HL-60/S4 treated with retinoic acid at 250 ng/mL for 4 days and 3 days (cell line): ENCODE measurements at regions not wholly inside any gene's neighbourhood (a gene's known extent, or its start where the extent isn't known, plus 50 kb on each side); places are given as distances from the start of the nearest gene placed in this dataset.

Source experiments
- in situ Hi-C: fragments of 300-500 bp; cut with MboI; formaldehyde crosslinking; loops from 2 replicates; pipeline ENCODE4 v1.7.0; 2022; ENCODE audit warnings: low sequenced_read_pairs

DNA sequence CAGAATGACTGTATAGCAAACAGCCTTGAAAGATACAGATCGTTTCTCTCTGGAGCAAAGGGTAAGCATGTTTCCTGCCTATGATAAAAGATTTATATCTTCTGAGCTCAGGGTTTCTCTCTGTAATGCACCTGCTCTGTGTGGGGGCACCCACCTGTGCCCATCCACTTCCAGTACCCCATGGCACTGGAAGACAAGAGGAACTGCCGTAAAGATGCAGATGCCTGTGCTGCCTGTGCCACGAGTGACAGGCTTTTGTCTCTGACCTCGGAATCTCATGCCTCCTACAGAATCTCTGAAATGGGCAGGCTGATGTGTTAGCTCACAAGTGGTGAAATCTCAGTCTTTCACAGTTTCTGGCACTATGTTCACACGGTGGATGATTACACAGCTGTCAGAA lies 50.3 kb upstream of the ATP11A start:
- in situ Hi-C loops = loop anchor here (25.0 kb wide), 1 partner anchor 223 kb away; no protein-coding TSS in a partner anchor

DNA sequence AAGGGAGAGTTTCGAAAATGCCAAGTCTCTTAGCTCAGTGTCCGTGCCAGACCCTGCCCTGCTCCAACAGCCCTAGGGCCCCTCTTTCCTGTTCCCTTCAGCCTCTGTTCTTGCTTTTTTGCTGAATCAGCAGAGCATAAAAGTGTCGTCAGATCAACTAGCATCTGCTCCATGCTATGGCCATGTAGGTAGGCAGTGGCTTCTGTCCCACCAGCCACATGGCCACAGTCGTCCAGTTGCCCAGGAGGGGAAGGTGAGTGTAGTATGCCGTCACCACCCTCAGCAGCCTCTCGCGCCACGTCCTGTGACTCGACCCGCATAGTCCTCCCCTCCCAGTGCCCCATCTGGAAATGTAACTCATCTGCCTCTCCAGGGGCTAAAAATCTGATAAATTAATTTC lies 50.9 kb upstream of the ATP11A start:
- in situ Hi-C loops = loop anchor here (25.0 kb wide), 1 partner anchor 223 kb away; no protein-coding TSS in a partner anchor

GRCh38 chr13:112638157-112638750 lies 50.3 kb upstream of the TUBGCP3 start:
- in situ Hi-C loops = loop anchor here (25.0 kb wide), 1 partner anchor 224 kb away; no protein-coding TSS in a partner anchor
